ENCODE measurements at regions not wholly inside any gene's neighbourhood (a gene's known extent, or its start where the extent isn't known, plus 50 kb on each side); places are given as distances from the start of the nearest gene placed in this dataset.

DNA sequence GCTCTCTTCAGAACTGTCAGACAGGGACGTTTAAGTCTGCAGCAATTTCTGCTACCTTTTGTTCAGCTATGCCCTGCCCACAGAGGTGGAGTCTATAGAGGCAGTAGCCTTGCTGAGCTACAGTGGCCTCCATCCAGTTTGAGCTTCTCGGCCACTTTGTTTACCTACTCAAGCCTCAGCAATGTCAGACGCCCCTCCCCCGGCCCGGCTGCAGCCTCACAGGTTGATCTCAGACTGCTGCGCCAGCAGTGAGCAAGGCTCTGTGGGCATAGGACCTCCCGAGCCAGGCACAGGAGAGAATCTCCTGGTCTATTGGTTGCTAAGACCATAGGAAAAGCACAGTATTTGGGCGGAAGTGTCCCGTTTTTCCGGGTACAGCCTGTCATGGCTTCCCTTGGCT is 89.9 kb upstream of the PDC start:
- DNase-seq: no peak

DNA sequence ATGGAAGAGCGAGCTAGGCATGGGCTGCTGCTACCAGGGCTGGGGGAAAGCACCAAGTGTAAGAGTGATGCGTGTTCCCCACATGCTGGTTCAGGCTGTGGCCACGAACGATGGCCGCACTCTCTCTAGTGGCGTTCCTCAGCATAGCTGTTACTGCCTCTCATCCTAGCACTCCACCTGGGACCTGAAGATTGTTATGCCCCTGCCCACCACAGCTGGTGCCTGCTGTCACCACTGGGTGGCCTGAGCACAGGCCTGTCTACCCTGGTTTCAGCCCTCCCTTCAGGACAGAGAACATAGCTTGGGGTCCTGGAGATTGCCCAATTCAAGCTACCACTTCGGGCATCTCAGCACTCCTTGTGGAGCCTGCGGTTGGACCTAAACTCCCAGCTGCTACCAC is 80.1 kb upstream of the PDC start:
- DNase-seq: no peak

DNA sequence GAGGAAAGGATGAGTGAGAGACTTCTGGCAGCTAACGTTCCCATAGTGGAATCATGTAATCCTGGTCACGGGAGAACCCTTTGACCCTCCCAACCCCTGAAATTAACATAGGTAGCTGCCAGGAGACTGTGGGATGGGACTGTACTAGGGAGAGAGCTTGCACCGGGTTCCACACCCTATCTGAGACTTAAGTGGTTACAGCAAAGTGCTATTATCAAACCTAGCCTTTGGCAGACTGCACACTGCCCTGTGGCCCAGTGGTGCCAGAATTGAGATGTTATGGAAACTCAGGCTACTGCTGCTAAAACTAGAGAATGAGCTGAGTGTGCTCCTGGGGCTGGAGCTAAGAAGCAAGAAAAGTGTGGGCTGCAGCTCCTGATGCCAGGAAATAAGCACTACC is 79.6 kb upstream of the PDC start:
- no peak for DNase-seq

DNA sequence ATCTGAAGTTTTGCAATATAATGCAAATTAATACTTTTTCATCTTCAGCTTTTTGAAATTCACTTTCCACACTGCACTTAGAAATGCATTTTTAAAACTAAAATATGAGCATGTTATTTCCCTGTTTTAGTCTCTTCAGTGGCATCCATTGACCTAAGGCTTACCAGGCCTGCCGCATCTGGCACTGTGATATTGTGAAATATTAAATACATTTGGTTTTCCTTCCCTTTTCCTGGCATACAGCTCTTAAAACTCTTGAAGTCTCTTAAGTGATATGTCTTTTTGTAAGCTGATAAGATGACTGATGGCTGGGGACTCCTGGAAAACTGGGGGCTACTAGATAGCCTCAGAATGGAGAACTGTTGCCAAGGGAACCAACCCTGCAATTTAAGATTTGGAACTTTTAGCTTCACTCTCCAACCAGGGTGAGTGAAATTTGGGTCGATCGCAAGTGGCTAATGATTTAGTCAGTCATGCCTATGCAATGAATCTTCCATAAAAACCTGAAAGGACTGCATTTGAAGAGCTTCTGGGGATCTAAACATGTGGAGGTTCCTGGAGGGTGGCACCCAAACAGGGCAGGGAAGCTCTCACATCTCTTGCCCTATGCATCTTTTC is 75.5 kb upstream of the PDC start:
- no peak for DNase-seq

DNA sequence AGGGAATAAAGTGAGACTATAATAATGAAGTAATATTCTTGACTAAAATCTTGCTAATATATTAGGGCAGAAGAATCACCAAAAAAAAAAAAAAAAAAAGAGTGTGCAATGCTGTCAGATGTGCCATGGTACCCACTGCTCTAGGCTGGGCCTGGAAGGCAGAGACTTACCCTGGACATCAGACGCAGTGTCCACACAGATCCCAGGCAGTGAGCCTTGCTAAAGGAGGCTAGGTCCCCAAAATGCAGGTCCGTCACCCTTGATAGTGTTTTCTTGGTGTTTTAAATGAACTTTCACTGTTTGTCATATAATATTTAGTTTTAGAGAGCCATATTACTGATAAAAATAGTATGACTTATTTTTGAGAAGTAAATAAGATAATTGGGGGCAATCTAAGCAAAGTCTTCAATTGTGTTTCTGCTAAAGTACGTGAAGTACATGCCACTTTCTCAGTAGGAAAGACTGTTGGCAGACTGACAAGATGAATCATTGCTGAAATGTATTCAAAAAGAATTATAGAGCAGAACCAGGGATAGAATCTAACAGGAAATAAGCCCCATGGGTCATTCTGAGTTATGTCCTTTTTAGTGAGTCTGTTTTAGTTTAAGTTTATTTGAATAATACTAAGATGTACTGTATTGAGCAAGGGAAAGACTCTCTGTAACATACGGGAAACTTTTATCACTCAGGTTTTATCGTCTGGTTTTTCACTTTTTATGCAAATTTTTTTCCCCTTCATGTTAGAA is 74.6 kb upstream of the PDC start:
- peak; percentile 69 for DNase-seq

DNA sequence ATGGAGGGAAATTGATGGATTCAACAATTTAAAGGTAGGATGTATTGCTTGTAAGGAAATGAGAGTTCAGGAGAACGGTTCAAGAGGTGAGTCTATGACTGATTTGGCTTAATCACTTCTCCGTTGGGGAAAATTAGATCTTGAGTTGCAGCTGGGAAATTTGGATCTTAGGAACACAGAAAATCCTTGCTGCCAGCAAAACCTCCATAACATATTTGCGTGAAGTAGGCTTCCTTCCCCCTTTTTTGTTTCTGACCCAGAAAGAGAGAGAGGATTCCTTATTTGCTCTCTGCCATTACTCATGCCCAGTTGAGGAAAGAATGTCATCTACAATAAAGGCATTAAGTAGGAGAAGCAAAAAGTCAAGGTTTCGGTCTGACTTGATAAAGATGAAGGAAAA is 73.5 kb upstream of the PDC start:
- no peak for DNase-seq

DNA sequence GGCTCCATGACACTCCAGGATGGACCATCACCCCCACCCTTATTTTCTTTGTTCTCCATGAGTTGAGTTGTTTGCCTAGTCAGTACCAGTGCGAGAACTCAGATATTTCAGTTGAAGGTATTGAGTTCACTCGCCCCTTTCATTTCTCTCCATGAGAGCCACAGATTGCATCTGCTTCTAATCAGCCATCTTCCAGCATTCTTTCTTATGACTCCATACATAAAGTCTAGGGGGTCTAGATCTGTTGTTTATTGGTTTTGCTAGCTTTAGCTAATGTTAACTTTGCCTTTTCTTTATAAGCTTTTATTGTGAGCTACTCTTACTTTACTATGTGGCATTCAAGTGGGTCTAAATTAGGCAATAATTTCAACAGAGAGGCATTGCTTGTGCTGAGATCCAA is 71.6 kb upstream of the PDC start:
- no peak for DNase-seq

DNA sequence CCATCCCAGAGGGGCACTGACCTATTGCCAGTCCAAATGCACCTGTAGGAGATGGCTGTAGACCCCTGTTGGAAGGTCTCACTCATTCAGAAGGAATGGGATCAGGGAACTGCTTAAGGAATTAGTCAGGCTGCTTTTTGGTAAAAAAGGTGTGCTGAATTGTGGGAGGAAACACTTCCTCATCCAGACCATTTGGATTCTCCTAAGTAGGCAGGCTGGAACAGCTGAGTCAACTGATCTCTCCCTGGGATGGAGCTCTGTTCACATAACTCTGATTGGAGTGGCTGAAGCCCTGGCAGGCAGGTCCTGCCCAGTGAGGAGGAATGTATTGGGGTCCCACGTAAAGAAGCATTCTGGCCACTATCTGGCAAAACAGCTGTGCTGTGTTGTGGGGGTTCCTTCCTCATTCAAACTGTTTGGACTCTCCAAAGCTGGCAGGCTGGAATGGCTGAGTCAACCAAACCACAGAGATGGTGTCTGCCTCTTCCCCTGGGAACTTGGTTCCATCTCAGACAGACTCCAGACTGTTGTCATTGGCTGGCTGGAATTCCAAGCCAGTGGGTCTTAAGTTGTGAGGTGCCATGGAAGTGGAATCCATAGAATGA is 70.7 kb upstream of the PDC start:
- DNase-seq: no peak

DNA sequence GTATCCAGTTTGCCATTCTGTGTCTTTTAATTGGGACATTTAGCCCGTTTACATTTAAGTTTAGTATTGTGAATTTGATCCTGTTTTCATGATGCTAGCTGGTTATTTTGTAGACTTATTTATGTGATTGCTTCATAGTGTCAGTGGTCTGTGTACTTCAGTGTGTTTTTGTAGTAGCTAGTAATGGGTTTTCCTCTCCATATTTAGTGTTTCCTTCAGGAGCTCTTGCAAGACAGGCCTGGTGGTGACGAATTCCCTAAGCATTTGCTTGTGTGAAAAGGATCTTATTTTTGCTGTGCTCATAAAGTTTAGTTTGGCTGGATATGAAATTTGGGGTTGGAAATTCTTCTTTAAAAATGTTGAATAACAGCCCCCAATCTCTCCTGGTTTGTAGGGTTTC is 69.2 kb upstream of the PDC start:
- DNase-seq: no peak

DNA sequence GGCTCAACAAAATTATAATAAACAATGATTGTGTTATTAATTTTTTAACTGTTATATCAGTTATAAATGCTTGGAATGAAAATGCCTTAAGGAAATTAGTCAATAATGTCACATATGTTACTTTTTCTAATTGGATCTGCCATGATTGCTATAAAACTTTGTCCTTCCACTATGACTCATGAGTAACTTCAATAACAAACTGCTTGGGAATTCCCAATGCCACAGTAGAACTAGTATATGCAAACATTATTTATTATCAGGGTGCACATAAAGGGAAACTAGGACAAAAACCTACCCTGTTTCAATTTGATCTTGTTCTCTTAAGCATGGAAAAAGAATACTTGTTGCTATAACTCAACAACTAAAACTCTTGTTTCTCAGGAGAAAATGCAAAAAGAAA is 59.1 kb upstream of the PDC start:
- no peak for DNase-seq

DNA sequence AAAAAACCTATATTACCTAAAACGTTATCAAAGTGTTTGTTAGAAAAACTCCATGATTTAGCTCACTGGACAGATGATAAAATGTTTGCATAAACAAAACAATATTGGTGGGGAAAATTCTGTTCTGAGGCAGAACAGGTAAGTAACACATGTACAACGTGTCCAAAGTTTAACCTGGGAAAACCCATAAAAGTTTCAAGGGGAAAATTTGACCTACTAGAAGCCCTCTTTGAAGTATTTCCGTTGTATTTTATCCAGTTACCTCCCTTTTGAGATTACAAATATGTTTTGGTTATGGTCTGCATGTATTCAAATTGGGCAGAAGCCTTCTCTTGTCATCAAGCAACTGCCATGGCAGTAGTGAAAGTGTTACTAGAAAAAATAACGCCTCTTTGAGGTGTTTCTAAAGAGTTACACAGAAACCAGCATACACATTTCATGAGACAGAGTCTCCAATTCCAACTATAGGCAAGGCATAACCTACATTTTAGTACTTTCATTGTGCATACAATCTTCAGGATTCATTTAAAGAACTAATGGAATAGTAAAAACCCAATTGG is 58.0 kb upstream of the PDC start:
- DNase-seq: no peak

DNA sequence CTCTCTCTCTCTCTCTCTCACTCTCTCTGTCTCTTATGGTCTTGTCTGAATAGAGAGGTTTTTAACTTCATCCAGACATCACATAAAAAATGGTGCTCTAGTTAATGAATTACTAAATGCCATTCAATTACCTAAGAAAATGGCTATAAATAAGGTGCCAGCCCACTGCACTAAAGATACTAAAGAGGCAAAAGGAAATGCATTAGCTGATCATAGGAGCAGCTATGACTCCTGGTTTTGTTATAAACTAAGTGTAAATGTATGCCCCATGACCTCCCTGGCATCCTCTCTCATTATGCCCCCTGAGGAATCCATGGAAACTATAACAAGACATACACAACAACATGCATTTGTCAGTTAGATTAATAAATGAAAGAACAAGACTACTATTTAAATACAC is 57.5 kb upstream of the PDC start:
- no peak for DNase-seq

DNA sequence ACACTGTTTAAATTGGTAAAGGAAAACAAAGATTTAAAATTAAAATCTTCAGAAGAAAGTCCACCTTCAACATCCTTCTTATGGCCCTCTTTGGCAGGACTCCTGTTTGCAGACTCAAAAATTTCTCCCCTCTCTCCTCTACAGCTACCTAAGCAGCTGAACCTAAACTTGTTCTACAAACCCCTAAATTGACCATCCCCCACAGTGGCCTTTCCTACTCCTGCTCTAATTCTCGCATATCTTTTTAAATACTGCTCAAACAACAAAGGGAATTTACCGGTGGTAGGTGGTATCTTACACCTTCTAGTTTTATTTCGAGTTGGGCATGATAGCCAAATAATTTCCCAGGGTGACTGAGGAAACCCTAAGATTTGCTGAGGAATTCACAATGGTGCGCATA is 53.5 kb upstream of the PDC start:
- no peak for DNase-seq

DNA sequence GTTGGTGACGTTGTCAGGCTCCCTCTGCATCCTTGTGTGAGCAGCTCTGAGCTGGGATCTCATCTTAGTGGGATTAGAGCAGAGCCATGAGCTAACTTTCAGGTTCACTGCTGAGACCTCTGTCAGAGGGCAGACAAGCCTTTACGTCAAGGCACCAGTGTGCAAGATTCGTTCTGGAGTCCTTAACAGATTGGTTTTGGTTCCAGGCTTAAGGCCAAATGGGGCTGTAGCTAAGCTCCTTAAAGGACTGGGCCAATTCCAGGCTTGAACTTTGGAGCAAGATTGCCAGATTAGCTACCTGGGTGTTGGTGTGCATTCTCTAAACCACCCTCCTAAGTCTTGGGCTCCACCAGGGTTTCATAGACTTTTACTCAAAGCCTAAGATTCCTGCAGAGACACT is 52.6 kb upstream of the PDC start:
- no peak for DNase-seq

DNA sequence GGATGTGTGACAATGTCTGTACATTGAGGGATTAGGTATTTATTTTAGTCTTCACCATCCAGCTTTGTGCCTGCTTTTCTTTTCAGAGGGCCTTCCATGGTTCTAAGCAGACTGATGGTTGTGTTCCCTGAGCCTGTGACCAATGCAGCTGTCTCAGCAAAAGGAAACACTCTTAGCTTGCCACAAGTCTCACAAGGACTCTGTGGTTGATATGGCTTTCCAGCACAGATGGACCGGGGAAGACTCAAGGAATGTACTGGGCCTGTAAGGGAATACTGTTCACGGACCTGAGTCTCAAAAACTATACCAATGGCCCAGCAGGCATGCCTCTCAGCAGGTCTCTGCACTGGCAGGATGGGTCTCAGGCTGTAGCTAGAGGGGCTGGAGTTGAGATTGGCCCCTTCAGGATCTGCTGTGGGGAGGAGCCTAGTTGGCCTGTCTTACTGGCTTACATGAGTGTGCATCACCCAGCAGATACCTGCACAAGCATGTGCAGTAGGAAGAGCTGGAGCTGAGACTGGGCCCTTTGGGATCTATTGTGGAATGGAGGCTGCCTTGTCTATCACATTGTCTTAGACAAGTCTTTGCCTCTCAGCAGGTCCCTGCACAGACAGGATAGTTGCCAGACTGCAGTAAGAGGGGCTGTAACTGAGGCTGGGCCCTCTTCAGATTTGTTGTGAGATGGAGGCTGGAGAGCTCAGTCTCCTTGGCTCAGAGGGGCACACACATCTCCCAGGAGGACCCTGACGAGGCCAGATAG is 52.0 kb upstream of the PDC start:
- DNase-seq: no peak

DNA sequence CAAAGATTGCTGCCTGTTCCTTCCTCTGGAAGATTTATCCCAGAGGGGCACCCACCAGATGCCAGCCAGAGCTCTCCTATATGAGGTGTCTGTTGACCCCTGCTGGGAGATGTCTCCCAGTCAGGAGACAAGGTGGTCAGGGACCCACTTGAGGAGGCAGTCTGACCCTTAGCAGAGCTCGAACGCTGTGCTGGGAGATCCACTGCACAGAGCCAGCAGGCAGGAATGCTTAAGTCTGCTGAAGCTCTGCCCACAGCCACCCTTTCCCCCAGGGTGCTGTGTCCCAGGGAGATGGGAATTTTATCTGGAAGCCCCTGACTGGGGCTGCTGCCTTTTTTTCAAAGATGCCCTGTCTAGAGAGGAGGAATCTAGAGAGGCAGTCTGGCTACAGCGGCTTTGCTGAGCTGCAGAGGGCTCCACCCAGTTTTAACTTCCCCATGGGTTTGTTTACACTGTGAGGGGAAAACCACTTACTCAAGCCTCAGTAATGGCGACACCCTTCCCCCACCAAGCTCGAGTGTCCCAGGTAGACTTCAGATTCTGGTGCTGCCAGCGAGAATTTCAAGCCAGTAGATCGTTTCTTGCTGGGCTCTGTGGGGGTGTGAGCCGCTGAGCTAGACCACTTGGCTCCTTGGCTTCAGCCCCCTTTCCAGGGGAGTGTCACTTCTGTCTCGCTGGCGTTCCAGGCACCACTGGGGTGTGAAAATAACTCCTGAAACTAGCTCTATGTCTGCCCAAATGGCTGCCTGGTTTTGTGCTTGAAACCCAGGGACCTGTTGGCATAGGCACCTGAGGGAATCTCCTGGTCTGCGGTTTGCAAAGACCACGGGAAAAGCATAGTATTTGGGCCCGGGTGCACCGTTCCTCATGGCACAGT is 51.1 kb upstream of the PDC start:
- DNase-seq: no peak
